ENCODE measurements at regions not wholly inside any gene's neighbourhood (a gene's known extent, or its start where the extent isn't known, plus 50 kb on each side); places are given as distances from the start of the nearest gene placed in this dataset.

DNA sequence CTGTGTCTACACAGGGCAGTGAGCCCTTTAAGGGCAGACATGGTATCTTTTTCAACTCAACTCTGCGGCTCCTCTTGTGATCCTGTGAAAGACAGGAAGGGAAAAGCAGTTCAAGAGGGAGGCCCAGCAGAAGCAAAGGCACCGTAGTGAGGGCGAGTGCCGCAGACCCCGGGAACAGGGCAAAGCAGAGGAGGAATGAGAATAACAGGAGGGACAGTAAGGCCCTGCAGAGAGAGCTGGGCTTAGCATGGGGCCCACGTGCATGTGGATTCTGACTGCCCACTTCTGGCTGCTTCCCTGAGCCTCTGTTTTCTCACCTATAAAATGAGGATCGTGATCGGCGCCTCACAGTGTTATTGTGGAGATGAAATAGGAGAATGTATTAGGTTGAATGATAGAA, 409.3 kb downstream of the PTPRU start:
- no peaks in the 10 kb centered on the region for H3K4me1 Mint-ChIP-seq
- H3K27me3 Mint-ChIP-seq, result peaks cover 52% of the 10 kb centered on the region
- H3K4me3 Mint-ChIP-seq, result no peak overlapping the region
- no peaks in the 10 kb centered on the region for H3K9me3 Mint-ChIP-seq
- peaks cover 2% of the 10 kb centered on the region for H3K36me3 Mint-ChIP-seq (ENCODE audit: insufficient read depth)
- ATAC-seq (replicated peaks; ENCODE audit: extremely low read depth, poor library complexity, severe bottlenecking) (no peak), DNase-seq (ENCODE audit: low spot score in 2 of 2) (no peak)
- no peak overlapping the region for H3K27ac Mint-ChIP-seq (ENCODE audit: low read depth)

DNA sequence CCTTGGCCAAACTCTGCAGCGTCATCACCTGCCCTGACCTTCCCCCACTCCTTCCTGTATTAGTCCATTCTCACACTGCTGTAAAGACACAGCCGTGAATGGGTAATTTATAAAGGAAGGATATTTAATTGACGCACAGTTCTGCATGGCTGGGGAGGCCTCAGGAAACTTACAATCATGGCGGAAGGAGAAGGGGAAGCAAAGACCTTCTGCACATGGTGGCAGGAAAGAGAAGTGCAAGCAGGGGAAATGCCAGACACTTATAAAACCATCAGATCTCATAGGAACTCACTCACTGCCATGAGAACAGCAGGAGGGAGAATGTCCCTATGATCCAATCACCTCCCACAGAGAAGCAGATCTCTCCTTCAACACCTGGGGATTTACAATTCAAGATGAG, 408.5 kb downstream of the PTPRU start:
- DNase-seq (ENCODE audit: low spot score in 2 of 2) (no peak), ATAC-seq (replicated peaks; ENCODE audit: extremely low read depth, poor library complexity, severe bottlenecking) (no peak)
- no peaks in the 10 kb centered on the region for H3K4me1 Mint-ChIP-seq
- H3K4me3 Mint-ChIP-seq, result no peak overlapping the region
- H3K36me3 Mint-ChIP-seq (ENCODE audit: insufficient read depth), result peaks cover 2% of the 10 kb centered on the region
- H3K9me3 Mint-ChIP-seq, result no peaks in the 10 kb centered on the region
- peaks cover 51% of the 10 kb centered on the region for H3K27me3 Mint-ChIP-seq
- no peak overlapping the region for H3K27ac Mint-ChIP-seq (ENCODE audit: low read depth)

DNA sequence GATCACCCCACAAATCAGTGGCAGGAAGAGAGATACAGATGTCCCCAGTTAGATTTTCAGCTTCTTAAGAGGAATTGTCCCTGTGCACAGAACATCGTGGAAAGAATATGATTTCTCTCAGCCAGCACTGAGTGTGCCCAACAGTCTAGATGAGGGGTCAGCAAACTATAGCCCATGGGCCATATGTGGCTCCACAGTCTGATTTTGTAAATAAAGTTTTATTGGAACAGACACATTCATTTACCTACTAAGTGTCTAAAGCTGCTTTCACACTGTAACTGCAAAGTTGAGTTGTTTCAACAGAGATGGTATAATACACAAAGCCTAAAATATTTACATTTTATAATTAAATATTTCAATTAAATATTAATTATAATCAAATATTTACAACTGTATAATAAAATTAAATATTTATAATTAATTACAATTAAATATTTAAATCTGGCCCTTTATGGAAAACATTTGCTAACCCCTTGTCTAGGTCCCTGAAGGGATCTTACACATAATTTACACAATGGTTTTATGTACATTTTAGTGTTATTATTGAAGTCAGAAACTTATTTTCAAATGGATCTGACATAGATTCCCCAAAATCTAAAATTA, 407.6 kb downstream of the PTPRU start:
- Mint-ChIP-seq H3K36me3 (ENCODE audit: insufficient read depth) (peaks cover 2% of the 10 kb centered on the region), H3K4me3 (no peak overlapping the region), H3K9me3 (no peaks in the 10 kb centered on the region), H3K27ac (ENCODE audit: low read depth) (no peak overlapping the region), H3K27me3 (peaks cover 44% of the 10 kb centered on the region), H3K4me1 (no peaks in the 10 kb centered on the region)
- DNase-seq (ENCODE audit: low spot score in 2 of 2) (no peak), ATAC-seq (replicated peaks; ENCODE audit: extremely low read depth, poor library complexity, severe bottlenecking) (no peak)

DNA sequence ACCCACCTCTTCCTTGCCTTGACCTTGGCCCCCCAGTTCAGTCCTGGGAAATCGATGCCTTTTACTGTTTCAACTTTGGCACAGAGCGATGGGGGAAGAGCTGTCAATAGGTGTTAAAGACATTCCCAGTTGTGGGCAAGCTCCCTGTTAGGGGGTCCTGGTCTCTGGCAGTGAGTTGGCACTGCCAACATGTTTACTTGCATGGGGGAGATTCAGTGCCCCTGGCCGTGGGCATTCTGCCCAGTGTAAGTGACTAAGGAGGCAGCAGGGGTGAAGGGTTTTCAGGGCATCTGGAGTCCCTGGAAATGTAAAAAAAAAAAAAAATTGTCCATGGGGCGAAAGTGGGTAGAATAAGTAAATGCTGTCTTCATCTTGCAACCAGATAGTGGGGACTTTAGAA, 407.0 kb downstream of the PTPRU start:
- Mint-ChIP-seq H3K36me3 (ENCODE audit: insufficient read depth) (peaks cover 2% of the 10 kb centered on the region), H3K27me3 (peaks cover 41% of the 10 kb centered on the region), H3K4me1 (no peaks in the 10 kb centered on the region), H3K4me3 (no peak overlapping the region), H3K27ac (ENCODE audit: low read depth) (no peak overlapping the region), H3K9me3 (no peaks in the 10 kb centered on the region)
- DNase-seq (ENCODE audit: low spot score in 2 of 2) (no peak), ATAC-seq (replicated peaks; ENCODE audit: extremely low read depth, poor library complexity, severe bottlenecking) (no peak)

DNA sequence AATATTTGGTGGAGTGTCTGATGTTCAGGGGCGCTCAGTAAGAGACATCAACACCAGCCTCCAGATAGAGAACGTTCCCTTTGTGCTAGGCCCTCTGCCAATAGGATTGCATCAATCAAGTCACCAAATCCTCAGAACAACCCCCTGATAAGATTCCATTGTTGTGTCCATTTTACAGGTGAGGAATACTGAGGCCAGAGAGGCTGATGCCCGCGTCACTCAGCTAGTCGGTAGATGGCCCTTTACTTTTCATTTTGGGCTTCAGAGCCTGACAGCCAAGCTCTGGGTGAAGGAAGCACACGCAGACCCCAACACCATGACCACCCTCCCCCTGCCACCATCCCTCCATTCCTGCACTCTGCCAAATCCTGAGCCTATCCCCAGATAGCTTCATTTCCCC, 406.2 kb downstream of the PTPRU start:
- ATAC-seq (replicated peaks; ENCODE audit: extremely low read depth, poor library complexity, severe bottlenecking), result no peak
- Mint-ChIP-seq H3K36me3 (ENCODE audit: insufficient read depth) (peaks cover 2% of the 10 kb centered on the region), H3K9me3 (no peaks in the 10 kb centered on the region), H3K4me1 (no peaks in the 10 kb centered on the region), H3K27me3 (peaks cover 33% of the 10 kb centered on the region), H3K27ac (ENCODE audit: low read depth) (no peak overlapping the region), H3K4me3 (no peak overlapping the region)
- no peak for DNase-seq (ENCODE audit: low spot score in 2 of 2)

DNA sequence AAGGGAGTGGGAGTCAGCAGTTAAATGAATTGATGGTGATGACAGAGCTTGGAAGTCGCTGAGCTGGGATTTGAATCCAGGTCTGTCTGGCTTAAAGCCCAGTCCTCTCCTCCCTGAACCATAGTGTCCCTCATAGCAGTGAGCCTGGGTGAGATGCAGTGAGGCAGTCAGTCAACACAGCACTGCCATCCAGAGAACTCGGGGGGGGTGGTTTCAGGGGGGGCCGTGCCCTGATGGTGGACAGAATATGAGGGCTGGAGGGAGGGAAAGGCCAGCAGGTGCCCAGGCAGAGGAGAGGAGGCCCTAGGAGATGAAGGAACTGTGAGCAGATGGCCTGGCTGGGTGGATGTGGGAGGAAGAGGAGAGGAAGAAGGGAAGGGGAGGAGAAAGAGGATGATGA, 405.6 kb downstream of the PTPRU start:
- no peak overlapping the region for H3K4me3 Mint-ChIP-seq
- peaks cover 30% of the 10 kb centered on the region for H3K27me3 Mint-ChIP-seq
- ATAC-seq (replicated peaks; ENCODE audit: extremely low read depth, poor library complexity, severe bottlenecking) (no peak), DNase-seq (ENCODE audit: low spot score in 2 of 2) (no peak)
- no peak overlapping the region for H3K27ac Mint-ChIP-seq (ENCODE audit: low read depth)
- H3K36me3 Mint-ChIP-seq (ENCODE audit: insufficient read depth), result peaks cover 2% of the 10 kb centered on the region
- H3K9me3 Mint-ChIP-seq, result no peaks in the 10 kb centered on the region
- H3K4me1 Mint-ChIP-seq, result no peaks in the 10 kb centered on the region

DNA sequence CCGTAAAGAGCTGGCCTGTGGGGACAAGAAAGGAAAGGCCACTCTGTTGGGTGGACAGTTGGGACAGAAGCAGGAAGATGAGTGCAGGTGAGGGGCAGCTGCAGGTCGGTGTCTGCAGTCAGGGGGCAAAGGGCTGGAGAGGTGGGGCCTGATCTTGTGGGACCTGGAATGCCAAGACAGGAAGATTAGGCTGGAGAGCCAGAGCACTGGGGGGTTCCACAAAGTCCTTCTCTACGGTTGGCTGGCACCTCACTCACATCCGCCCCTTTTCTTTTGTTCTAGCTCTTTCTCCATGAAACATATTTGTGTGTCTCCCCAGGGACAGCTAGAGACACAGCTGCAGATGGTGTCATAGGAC, 404.1 kb downstream of the PTPRU start:
- Mint-ChIP-seq H3K27me3 (peaks cover 27% of the 10 kb centered on the region), H3K9me3 (no peaks in the 10 kb centered on the region)

DNA sequence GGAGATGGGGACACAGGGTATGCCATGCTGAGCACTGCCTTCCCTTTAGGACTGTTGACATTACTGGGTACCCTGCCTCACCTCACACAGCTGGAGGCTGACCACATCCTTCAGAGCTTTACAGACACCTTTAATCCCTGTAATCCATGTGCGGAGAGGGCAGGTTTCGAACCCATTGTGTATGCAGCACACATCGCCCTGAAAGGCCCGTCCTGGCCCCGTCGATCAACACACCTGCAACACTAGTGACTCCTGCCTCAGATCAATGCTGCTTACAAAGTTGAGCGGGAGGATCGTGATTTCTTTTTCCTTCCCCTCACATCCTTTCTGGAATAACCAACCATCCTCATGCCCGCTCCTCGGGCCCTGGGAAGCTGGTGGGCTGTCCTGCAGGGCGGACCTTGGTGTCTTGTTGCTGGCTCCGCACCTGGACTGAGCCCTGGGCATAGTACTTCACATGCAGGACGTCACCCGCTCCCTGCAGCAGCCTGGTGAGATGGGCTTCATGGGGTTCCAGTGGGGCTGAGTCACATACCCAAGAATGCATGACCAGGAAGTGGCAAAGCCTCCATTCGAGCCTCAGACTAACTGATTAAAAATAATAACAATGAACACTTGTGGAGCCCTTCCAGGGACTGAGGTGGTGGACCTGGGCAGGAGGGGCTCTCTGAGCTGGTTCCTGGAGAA, 403.6 kb downstream of the PTPRU start:
- Mint-ChIP-seq H3K9me3 (no peaks in the 10 kb centered on the region), H3K27ac (ENCODE audit: low read depth) (no peak overlapping the region), H3K27me3 (peaks cover 26% of the 10 kb centered on the region), H3K4me1 (no peaks in the 10 kb centered on the region), H3K36me3 (ENCODE audit: insufficient read depth) (peaks cover 2% of the 10 kb centered on the region), H3K4me3 (no peak overlapping the region)
- ATAC-seq (replicated peaks; ENCODE audit: extremely low read depth, poor library complexity, severe bottlenecking) (no peak), DNase-seq (ENCODE audit: low spot score in 2 of 2) (no peak)

More for the DNA sequence above, 404.1 kb downstream of the PTPRU start:
- Mint-ChIP-seq H3K27ac (ENCODE audit: low read depth) (no peak overlapping the region), H3K36me3 (ENCODE audit: insufficient read depth) (peaks cover 2% of the 10 kb centered on the region), H3K4me1 (no peaks in the 10 kb centered on the region), H3K4me3 (no peak overlapping the region)
- DNase-seq (ENCODE audit: low spot score in 2 of 2) (no peak), ATAC-seq (replicated peaks; ENCODE audit: extremely low read depth, poor library complexity, severe bottlenecking) (no peak)

DNA sequence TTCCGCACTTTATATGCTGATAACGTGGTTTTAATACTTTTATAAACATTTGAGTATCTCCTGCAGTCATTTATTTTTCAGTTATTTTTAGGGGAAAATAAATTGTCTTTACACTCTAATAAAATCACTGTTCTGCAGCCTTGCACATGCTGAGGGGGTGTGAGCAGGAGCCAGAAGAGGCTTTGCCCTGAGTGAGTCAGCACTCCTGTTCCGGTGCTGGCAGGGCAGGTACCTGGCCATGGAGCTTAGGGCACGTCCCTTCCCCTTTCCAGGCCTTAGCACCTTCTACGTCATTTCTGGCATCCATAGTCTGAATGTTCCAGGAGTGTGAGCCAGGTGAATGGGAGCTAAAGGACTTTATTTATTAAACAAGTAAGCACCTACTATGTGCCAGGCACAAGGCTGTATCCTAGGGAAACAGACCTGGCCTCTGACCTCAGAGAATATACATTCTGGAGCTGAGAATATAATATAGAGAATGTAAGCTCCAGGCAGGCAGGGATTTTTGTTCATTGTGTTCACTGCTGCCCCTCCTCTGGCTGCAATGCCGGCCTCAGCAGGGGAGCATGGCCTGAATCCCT, 402.9 kb downstream of the PTPRU start:
- no peak overlapping the region for H3K4me3 Mint-ChIP-seq
- no peak for ATAC-seq (replicated peaks; ENCODE audit: extremely low read depth, poor library complexity, severe bottlenecking)
- peaks cover 2% of the 10 kb centered on the region for H3K36me3 Mint-ChIP-seq (ENCODE audit: insufficient read depth)
- no peak overlapping the region for H3K27ac Mint-ChIP-seq (ENCODE audit: low read depth)
- H3K4me1 Mint-ChIP-seq, result no peaks in the 10 kb centered on the region
- H3K9me3 Mint-ChIP-seq, result no peaks in the 10 kb centered on the region
- DNase-seq (ENCODE audit: low spot score in 2 of 2), result no peak
- peaks cover 26% of the 10 kb centered on the region for H3K27me3 Mint-ChIP-seq

DNA sequence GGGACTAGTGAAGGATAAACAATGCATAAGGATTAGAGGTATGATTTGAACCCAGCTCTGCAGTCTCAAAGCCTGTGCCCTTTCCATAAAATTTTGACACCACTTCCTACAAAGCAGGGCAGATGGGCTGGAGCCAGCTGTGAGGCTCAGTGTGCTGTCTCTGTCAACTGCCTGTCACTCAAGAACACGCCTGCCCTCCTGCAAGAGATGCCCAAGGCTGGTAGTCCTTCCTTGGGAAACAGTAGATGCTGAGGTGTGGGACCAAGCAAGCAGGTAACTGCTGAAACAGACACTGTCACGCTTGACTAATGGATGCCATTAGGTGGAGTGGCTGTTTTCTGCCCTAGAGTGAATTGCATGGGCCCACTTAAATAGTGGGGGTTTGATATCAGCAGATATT, 402.0 kb downstream of the PTPRU start:
- Mint-ChIP-seq H3K27me3 (peaks cover 36% of the 10 kb centered on the region), H3K27ac (ENCODE audit: low read depth) (no peak overlapping the region), H3K4me3 (no peak overlapping the region), H3K9me3 (no peaks in the 10 kb centered on the region), H3K36me3 (ENCODE audit: insufficient read depth) (no peaks in the 10 kb centered on the region), H3K4me1 (no peaks in the 10 kb centered on the region)
- ATAC-seq (replicated peaks; ENCODE audit: extremely low read depth, poor library complexity, severe bottlenecking), result no peak
- DNase-seq (ENCODE audit: low spot score in 2 of 2), result no peak

DNA sequence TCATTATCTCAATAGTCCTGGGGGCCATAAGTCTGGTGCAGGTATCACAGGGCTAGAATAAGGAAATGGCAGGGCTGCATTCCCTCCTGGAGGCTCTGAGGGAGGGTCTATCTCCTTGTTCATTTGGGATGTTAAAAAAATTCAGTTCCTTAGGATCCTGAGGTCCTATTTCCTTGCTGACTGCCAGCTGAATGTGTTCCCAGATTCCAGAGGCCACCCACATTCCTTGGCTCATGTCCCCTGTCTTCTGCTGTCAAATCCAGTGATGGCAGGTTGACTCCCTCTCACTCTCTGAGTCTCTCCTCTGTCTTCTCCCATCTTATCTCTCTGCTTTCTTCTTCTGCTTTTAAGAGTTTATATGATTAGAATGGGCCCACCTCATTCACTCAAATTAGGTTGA, 400.6 kb downstream of the PTPRU start:
- H3K4me3 Mint-ChIP-seq, result no peak overlapping the region
- DNase-seq (ENCODE audit: low spot score in 2 of 2) (no peak), ATAC-seq (replicated peaks; ENCODE audit: extremely low read depth, poor library complexity, severe bottlenecking) (no peak)
- H3K27me3 Mint-ChIP-seq, result peaks cover 49% of the 10 kb centered on the region
- no peaks in the 10 kb centered on the region for H3K9me3 Mint-ChIP-seq
- no peaks in the 10 kb centered on the region for H3K36me3 Mint-ChIP-seq (ENCODE audit: insufficient read depth)
- no peak overlapping the region for H3K27ac Mint-ChIP-seq (ENCODE audit: low read depth)
- H3K4me1 Mint-ChIP-seq, result no peaks in the 10 kb centered on the region

DNA sequence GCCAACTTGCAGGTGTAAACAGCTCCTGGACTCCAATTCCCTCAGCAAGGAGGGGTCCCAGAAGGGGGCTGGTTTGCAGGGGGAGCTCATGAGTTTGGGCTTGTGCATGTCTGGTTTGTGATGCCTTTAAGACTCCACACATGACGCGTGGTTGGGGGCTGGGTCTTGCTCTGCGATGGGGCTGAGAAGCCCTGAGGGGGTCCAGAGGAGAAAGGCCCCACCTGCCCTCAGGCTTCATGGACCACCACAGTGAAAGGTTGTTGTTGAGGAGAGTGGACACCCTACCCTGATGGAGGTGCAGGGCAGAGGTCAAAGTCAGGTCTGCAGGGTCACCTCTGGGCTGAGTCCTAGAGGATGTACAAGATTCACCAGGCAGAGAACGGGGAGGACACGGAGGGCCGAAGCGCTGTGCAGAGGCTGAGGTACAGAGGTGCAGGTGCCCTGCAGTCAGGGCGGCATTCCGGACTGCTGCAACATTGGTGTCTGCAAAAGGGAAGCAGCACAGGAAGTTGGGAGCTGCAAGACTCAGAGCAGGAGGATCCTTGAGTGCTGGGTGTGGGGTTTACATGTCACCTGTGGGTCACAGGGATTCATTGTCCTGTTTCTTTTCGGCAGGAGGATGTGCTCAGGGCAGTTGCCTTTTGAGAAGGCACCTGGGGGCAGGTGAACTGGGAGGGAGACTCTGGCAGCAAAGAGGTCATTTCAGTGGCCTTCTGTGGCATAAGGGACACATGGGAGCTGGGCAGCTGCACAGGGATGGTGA, 399.4 kb downstream of the PTPRU start:
- ATAC-seq (replicated peaks; ENCODE audit: extremely low read depth, poor library complexity, severe bottlenecking) (no peak), DNase-seq (ENCODE audit: low spot score in 2 of 2) (no peak)
- H3K9me3 Mint-ChIP-seq, result no peaks in the 10 kb centered on the region
- H3K27me3 Mint-ChIP-seq, result peaks cover 61% of the 10 kb centered on the region
- H3K36me3 Mint-ChIP-seq (ENCODE audit: insufficient read depth), result no peaks in the 10 kb centered on the region
- no peak overlapping the region for H3K4me3 Mint-ChIP-seq
- H3K27ac Mint-ChIP-seq (ENCODE audit: low read depth), result no peak overlapping the region
- H3K4me1 Mint-ChIP-seq, result no peaks in the 10 kb centered on the region
